Transverse colon (tissue), 4 donors: ENCODE measurements at regions not wholly inside any gene's neighbourhood (a gene's known extent, or its start where the extent isn't known, plus 50 kb on each side); places are given as distances from the start of the nearest gene placed in this dataset.

Source experiments
- CTCF ChIP-seq, 5 experiments: fragments of 200-600 bp in 3 of 5; fragments of 450-650 bp in 2 of 5; sonication (generic) in 3 of 5; IDR thresholded peaks; 1 replicate in 2 of 5; 2 replicates in 3 of 5; pipeline ENCODE4 v1.5.1; 2016 to 2017; ENCODE audit warnings: antibody characterized with exemption in 5 of 5, inconsistent platforms in 3 of 5, mild to moderate bottlenecking in 2 of 5, moderate library complexity in 1 of 5
- EP300 ChIP-seq: sonication (generic); formaldehyde crosslinking; IDR thresholded peaks from one replicate; pipeline ENCODE4 v1.6.1; 2017; ENCODE audit warnings: antibody characterized with exemption, low read depth
- POLR2A ChIP-seq: fragments of 450-650 bp; IDR thresholded peaks from one replicate; pipeline ENCODE4 v1.6.1; 2016; ENCODE audit warnings: antibody characterized with exemption, mild to moderate bottlenecking, moderate library complexity
- POLR2AphosphoS5 ChIP-seq, 3 donors: sonication (generic); formaldehyde crosslinking; IDR thresholded peaks; one replicate each; pipeline ENCODE4 v1.6.1; 2016; ENCODE audit warnings: antibody characterized with exemption in 3 of 3

- TF ChIP-seq CTCF (IDR thresholded peaks at IDR 0.05) (no peak), EP300 (no peak), POLR2AphosphoS5 (IDR thresholded peaks at IDR 0.05) (no peak), POLR2A (no peak)
Observed at GRCh38 chr1:98133131-98133530, 212.3 kb upstream of the DPYD start.
